ENCODE measurements at regions not wholly inside any gene's neighbourhood (a gene's known extent, or its start where the extent isn't known, plus 50 kb on each side); places are given as distances from the start of the nearest gene placed in this dataset.

GRCh38 chr16:85252014-85252413, 139.7 kb upstream of the CIBAR2 start:
- no peaks in the 10 kb centered on the region for H3K9me3 Mint-ChIP-seq
- H3K4me3 Mint-ChIP-seq: no peak overlapping the region; the same call in 1 of the 2 replicates
- no peaks in the 10 kb centered on the region for H3K36me3 Mint-ChIP-seq (ENCODE audit: low read depth)
- DNase-seq: no peak
- no peak overlapping the region for H3K27ac Mint-ChIP-seq
- H3K4me1 Mint-ChIP-seq (ENCODE audit: low read depth): peaks cover 6% of the 10 kb centered on the region
- TF ChIP-seq CTCF (IDR thresholded peaks at IDR 0.05): no peak
- H3K27me3 Mint-ChIP-seq (ENCODE audit: insufficient read depth): peaks cover 3% of the 10 kb centered on the region

- H3K4me1 Mint-ChIP-seq (ENCODE audit: low read depth): peaks cover 6% of the 10 kb centered on the region; the same call in 1 of the 2 replicates
- H3K9me3 Mint-ChIP-seq: no peaks in the 10 kb centered on the region
- no peaks in the 10 kb centered on the region for H3K36me3 Mint-ChIP-seq (ENCODE audit: low read depth)
- H3K27me3 Mint-ChIP-seq (ENCODE audit: insufficient read depth): peaks cover 3% of the 10 kb centered on the region
- no peak for DNase-seq
- TF ChIP-seq CTCF (IDR thresholded peaks at IDR 0.05): no peak
- H3K27ac Mint-ChIP-seq: no peak overlapping the region
- H3K4me3 Mint-ChIP-seq: no peak overlapping the region
Measured at GRCh38 chr16:85252461-85252860, 140.2 kb upstream of the CIBAR2 start.

- no peak for DNase-seq
- H3K36me3 Mint-ChIP-seq (ENCODE audit: low read depth): no peaks in the 10 kb centered on the region
- peak; percentile 98 for TF ChIP-seq CTCF (IDR thresholded peaks at IDR 0.05)
- H3K4me3 Mint-ChIP-seq: no peak overlapping the region
- H3K4me1 Mint-ChIP-seq (ENCODE audit: low read depth): peaks cover 6% of the 10 kb centered on the region; the same call in 1 of the 2 replicates
- H3K27me3 Mint-ChIP-seq (ENCODE audit: insufficient read depth): peaks cover 3% of the 10 kb centered on the region
- no peaks in the 10 kb centered on the region for H3K9me3 Mint-ChIP-seq
- no peak overlapping the region for H3K27ac Mint-ChIP-seq
Measured at GRCh38 chr16:85253084-85253941, 141.0 kb upstream of the CIBAR2 start.

- no peaks in the 10 kb centered on the region for H3K36me3 Mint-ChIP-seq (ENCODE audit: low read depth)
- no peaks in the 10 kb centered on the region for H3K9me3 Mint-ChIP-seq
- H3K4me3 Mint-ChIP-seq: no peak overlapping the region
- no peak for DNase-seq
- H3K27ac Mint-ChIP-seq: no peak overlapping the region
- peaks cover 3% of the 10 kb centered on the region for H3K27me3 Mint-ChIP-seq (ENCODE audit: insufficient read depth)
- TF ChIP-seq CTCF (IDR thresholded peaks at IDR 0.05): no peak
- H3K4me1 Mint-ChIP-seq (ENCODE audit: low read depth): peaks cover 6% of the 10 kb centered on the region; the same call in 1 of the 2 replicates
Measured at GRCh38 chr16:85254051-85254450, 141.8 kb upstream of the CIBAR2 start.

- Mint-ChIP-seq H3K4me1 (ENCODE audit: low read depth) (peaks cover 6% of the 10 kb centered on the region; the same call in 1 of the 2 replicates), H3K36me3 (ENCODE audit: low read depth) (no peaks in the 10 kb centered on the region), H3K9me3 (no peaks in the 10 kb centered on the region), H3K27ac (no peak overlapping the region), H3K4me3 (no peak overlapping the region), H3K27me3 (ENCODE audit: insufficient read depth) (peaks cover 3% of the 10 kb centered on the region)
- no peak for DNase-seq
- TF ChIP-seq CTCF (IDR thresholded peaks at IDR 0.05): no peak
Measured at GRCh38 chr16:85254921-85255320, 142.6 kb upstream of the CIBAR2 start.
